T-helper 1 cell treated with Interleukin-12 subunit alpha and Interleukin-12 subunit beta and Interleukin-4 antibody, amounts not matched to agents 30 μg/mL and 1 μg/mL, for 36 hours (primary cell): ENCODE measurements at regions not wholly inside any gene's neighbourhood (a gene's known extent, or its start where the extent isn't known, plus 50 kb on each side); places are given as distances from the start of the nearest gene placed in this dataset.
"Not testable (repeated sequence)": the region's sequence is repeated elsewhere in the genome, so short reads cannot be mapped to it uniquely, and the experiment has no call there.

Experiments used
- H3K27ac Mint-ChIP-seq: one replicate; pipeline ENCODE4 v1.8.0; 2021; ENCODE audit warnings: mild to moderate bottlenecking, mixed read lengths
- H3K27me3 Mint-ChIP-seq: one replicate; pipeline ENCODE4 v1.8.0; 2021; ENCODE audit warnings: low read depth, mixed read lengths
- H3K36me3 Mint-ChIP-seq: one replicate; pipeline ENCODE4 v1.8.0; 2021; ENCODE audit warnings: low read depth, mixed read lengths
- H3K4me1 Mint-ChIP-seq: one replicate; pipeline ENCODE4 v1.8.0; 2021; ENCODE audit warnings: low read depth, mixed read lengths
- H3K4me3 Mint-ChIP-seq: one replicate; pipeline ENCODE4 v1.8.0; 2021; ENCODE audit warnings: mild to moderate bottlenecking, moderate library complexity, mixed read lengths
- H3K9me3 Mint-ChIP-seq: one replicate; pipeline ENCODE4 v1.8.0; 2021; ENCODE audit warnings: mixed read lengths

DNA sequence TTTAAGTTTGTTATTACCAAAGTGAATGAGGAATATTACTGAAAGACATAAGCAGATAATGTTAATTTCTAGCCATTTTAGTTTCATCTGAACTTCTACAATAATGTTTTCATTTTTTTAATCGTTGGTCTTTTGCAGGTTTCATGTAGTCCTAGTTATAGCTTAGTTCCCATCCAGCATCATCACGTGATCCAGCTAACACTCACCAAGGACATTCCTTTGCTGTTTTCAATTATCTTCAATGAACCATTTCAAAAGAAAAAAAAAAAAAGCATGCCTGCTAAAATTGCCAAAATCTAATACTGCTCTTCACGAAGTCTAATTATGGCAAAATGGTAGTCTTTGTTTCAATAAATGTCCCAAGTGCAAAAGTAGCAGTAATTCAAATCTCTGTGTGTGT lies 187.7 kb upstream of the ATXN7L3B start:
- Mint-ChIP-seq H3K4me3 (no peak overlapping the region), H3K4me1 (no peaks in the 10 kb centered on the region), H3K27ac (no peak overlapping the region), H3K27me3 (no peaks in the 10 kb centered on the region), H3K36me3 (no peaks in the 10 kb centered on the region), H3K9me3 (no peaks in the 10 kb centered on the region)

DNA sequence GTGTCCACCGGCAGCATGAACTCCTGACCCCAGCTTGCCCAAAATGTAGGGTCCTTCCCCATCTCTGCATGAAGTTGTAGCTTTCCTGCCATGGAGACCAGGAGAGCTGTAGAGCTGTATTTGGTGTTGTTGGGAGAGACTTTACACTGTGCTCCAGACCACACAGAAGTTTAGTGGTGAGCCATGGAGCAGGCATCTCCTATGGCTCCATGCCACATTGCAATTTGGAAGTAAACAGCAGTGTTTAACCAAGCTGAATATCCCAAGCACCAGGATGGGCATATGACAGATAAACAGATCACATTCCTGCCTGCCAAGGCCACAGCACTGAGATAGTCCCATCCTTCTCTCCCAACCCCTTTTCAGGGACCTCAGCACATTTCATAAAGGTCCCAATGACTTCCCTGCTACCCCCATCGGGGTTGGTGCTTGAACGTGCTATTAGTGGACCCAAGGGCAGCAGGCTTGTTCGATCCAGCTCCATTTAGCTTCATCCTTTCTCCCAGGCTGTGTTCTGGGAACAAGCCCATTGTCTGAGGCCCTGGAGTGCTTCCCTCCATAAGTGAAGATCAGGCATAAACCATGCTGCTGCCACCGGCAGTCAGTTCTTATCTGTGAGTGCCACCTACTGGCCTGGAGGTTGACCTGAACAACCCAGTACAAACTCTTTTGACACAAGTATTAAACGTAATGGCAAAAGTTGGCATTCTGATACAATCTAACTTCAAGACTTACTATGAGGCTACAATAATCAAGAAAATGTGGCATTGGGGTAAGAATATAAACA lies 172.3 kb upstream of the ATXN7L3B start:
- no peak overlapping the region for H3K27ac Mint-ChIP-seq
- H3K4me3 Mint-ChIP-seq: no peak overlapping the region
- no peaks in the 10 kb centered on the region for H3K4me1 Mint-ChIP-seq
- no peaks in the 10 kb centered on the region for H3K27me3 Mint-ChIP-seq
- H3K36me3 Mint-ChIP-seq: no peaks in the 10 kb centered on the region
- no peaks in the 10 kb centered on the region for H3K9me3 Mint-ChIP-seq

DNA sequence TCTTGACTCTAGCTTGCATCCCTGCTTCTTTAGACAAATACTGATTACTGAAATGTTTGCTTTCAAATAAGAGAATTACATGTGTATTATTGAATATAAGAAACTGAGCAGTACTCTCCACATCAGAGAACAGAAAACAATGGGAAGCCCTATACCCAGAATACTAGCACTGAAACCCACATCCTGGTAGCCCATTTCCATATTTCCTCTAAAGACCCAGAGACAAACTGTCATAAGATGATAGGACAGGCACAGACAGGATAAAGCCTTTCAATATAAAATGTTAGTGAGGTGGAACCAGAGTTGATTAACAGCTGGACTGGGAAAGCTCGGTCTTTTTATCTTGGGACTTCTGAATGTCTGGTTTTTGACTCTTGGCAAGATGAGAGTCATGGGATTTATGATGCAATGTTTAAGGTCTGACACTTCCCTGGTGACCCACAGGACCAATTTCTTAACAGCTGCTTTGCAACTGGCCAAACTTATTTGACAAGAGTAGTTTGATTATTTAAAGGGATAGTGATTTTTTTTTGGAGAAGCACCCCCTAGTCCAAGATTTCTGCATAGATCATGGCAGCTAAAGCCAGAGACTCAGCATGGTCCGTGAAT lies 166.9 kb upstream of the ATXN7L3B start:
- no peaks in the 10 kb centered on the region for H3K27me3 Mint-ChIP-seq
- no peak overlapping the region for H3K4me3 Mint-ChIP-seq
- no peak overlapping the region for H3K27ac Mint-ChIP-seq
- H3K4me1 Mint-ChIP-seq: no peaks in the 10 kb centered on the region
- no peaks in the 10 kb centered on the region for H3K36me3 Mint-ChIP-seq
- no peaks in the 10 kb centered on the region for H3K9me3 Mint-ChIP-seq

DNA sequence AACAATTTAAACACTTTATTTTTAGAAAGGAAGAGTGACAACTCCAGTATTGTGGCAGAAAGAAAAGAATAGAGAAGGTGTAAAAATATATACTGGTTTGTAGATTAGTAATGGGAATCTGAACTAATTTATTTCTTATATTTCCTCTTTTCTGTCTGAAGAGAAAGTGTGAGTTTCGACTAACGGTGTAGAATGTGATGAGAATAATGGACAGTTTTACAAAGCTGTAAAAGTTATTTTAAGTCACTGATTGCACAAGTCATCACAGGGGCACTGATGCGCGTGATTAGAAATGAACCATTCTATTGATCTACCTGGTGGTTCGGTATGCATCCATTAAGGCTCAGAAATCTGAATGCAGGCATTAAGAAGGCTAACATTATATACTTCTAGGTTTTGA lies 158.5 kb upstream of the ATXN7L3B start:
- H3K4me1 Mint-ChIP-seq: no peaks in the 10 kb centered on the region
- H3K27ac Mint-ChIP-seq: no peak overlapping the region
- no peak overlapping the region for H3K4me3 Mint-ChIP-seq
- no peaks in the 10 kb centered on the region for H3K9me3 Mint-ChIP-seq
- no peaks in the 10 kb centered on the region for H3K27me3 Mint-ChIP-seq
- H3K36me3 Mint-ChIP-seq: no peaks in the 10 kb centered on the region

DNA sequence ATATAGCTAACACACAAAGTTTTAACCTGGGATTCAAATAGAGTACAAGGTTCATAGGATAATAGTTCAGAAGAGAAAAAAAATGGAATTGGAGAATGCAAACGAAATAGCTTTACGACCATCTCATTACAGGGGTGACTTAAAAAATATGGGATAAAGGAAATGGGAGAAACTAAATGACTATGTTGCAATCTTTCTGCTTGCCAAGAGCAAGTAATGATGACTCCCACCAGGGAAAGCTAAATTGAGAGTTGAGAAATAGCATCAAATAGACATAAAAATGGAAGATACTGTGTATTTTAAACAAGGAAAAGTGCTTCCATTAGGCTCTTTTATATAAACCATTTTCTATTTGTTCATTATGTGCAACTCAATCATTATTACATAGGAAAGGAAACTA lies 155.7 kb upstream of the ATXN7L3B start:
- Mint-ChIP-seq H3K36me3 (no peaks in the 10 kb centered on the region), H3K27ac (no peak overlapping the region), H3K27me3 (no peaks in the 10 kb centered on the region), H3K4me1 (no peaks in the 10 kb centered on the region), H3K4me3 (no peak overlapping the region), H3K9me3 (no peaks in the 10 kb centered on the region)

DNA sequence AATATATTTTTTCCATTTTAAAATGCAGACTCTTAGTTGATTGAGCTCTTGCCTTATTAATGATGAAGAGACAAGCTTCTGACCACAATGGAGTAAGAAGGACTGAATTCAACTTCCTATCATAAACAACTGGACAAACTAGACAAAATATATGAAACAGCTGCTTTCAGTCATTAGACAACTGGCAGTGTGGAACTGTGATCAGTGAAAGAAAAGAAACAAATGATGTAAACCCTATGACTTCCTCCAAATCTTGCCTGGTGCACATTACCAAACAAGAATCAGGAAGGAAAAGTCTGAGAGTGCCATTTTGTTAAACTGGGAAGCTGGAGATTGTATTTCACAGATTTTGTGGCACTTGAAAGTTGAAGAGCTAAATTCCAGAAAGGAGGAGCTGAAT lies 154.7 kb upstream of the ATXN7L3B start:
- Mint-ChIP-seq H3K4me1 (no peaks in the 10 kb centered on the region), H3K9me3 (no peaks in the 10 kb centered on the region)

DNA sequence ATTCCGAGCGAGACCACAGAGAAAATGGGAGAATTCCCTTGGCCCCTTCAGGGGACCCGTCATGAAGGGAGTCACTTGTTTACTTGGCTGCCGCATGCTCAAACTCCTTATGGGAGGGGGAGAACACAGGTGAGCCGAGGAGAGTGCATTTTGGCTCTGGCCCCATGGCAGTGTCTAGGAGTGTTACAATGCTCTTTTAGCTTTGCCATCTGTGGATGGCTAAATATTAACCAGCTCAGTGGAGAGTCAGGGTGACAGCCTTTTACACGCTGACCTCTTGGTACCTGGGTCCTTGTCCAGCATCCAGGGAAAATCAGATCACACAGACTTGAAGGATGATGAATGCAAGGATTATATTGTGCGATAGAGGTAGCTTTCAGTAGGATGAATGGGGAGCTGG lies 146.4 kb upstream of the ATXN7L3B start:
- Mint-ChIP-seq H3K36me3 (no peaks in the 10 kb centered on the region), H3K9me3 (no peaks in the 10 kb centered on the region), H3K27me3 (peaks cover 3% of the 10 kb centered on the region), H3K4me3 (no peak overlapping the region), H3K27ac (no peak overlapping the region), H3K4me1 (no peaks in the 10 kb centered on the region)

More for the DNA sequence above, 154.7 kb upstream of the ATXN7L3B start:
- Mint-ChIP-seq H3K4me3 (no peak overlapping the region), H3K27me3 (no peaks in the 10 kb centered on the region), H3K36me3 (no peaks in the 10 kb centered on the region), H3K27ac (no peak overlapping the region)

DNA sequence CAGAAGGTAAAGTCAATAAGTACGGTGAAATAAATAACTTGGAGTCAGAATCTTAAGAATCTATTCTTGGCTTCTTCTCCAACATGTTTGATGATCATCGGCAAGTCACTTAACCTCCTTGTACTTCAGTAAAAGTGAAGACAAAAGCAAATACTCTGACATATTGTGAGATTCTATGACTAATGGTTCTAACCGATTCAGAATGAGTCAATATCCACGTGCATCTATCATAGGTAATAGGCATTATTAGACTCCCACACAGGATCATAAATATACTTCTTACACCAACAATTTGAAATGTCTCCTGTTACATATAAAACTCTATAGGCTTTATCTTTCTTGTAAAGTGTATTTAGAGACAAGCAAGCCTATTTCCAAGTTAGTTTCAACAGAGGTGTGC lies 144.4 kb upstream of the ATXN7L3B start:
- Mint-ChIP-seq H3K9me3 (no peaks in the 10 kb centered on the region), H3K27ac (no peak overlapping the region), H3K4me3 (no peak overlapping the region), H3K27me3 (peaks cover 3% of the 10 kb centered on the region), H3K4me1 (no peaks in the 10 kb centered on the region), H3K36me3 (no peaks in the 10 kb centered on the region)

DNA sequence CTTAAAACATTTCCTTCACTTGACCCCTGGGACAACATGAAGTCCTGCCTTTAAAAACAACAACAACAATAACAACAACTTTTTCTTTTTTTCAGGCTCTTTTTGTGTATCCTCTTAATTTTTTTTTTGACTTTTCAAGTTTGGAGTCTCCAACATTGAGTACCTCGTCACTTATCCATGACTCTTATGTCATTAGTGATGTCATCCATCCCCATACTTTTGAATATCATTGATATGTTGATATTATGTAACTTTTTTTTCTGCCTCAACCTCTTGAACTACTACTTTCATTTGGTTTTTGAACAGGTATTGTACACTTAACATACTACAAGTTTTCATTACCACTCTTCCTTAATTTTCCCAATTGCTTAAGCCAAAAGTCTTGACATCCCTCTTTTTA lies 143.0 kb upstream of the ATXN7L3B start:
- Mint-ChIP-seq H3K27me3 (peaks cover 3% of the 10 kb centered on the region), H3K27ac (no peak overlapping the region), H3K36me3 (no peaks in the 10 kb centered on the region), H3K9me3 (no peaks in the 10 kb centered on the region), H3K4me1 (no peaks in the 10 kb centered on the region), H3K4me3 (no peak overlapping the region)

DNA sequence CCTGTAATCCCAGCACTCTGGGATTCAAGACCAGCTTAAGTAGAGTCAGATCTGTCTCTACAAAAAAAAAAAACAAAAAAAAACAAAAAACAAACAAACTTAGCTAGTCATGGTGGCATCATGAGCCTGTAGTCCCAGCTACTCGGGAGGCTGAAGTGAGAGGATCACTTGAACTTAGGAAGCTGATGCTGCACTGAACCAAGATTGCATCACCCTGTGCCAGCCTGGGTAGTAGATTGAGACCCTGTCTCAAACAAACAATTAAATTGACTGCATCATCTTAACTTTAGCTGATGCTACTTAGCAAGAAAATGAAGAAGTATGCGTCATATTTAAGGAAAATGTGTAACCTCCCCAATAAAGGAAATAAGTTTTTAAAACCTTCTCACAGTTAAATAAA lies 136.6 kb upstream of the ATXN7L3B start:
- Mint-ChIP-seq H3K4me3 (no peak overlapping the region), H3K4me1 (no peaks in the 10 kb centered on the region), H3K9me3 (no peaks in the 10 kb centered on the region), H3K27me3 (no peaks in the 10 kb centered on the region), H3K27ac (no peak overlapping the region), H3K36me3 (no peaks in the 10 kb centered on the region)

DNA sequence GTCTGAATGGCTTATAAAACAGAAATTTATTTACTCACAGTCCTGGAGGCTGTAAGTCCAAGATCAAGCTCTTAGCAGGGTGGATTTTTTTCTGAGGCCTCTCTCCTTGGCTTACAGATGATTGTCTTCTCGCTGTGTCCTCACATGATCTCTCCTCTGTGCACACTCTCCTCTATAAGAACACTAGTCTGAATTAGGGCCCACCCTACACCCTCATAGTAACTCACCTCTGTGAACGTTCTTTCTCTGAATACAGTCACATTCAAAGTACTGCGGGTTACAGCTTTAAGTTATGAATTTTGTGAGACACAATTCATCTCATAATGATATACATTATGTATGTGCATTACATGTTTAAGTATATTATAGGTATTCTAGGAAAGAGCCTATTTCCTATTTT lies 135.7 kb upstream of the ATXN7L3B start:
- no peaks in the 10 kb centered on the region for H3K27me3 Mint-ChIP-seq
- H3K27ac Mint-ChIP-seq: no peak overlapping the region
- H3K4me3 Mint-ChIP-seq: no peak overlapping the region
- H3K9me3 Mint-ChIP-seq: no peaks in the 10 kb centered on the region
- no peaks in the 10 kb centered on the region for H3K4me1 Mint-ChIP-seq
- H3K36me3 Mint-ChIP-seq: no peaks in the 10 kb centered on the region

DNA sequence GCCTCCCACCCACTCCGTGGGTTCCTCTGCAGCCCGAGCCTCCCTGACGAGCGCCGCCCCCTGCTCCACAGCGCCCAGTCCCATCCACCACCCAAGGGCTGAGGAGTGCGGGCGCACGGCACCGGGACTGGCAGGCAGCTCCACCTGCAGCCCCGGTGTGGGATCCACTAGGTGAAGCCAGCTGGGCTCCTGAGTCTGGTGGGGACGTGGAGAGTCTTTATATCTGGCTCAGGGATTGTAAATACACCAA lies 134.5 kb upstream of the ATXN7L3B start:
- not testable (repeated sequence) for H3K36me3 Mint-ChIP-seq, H3K27ac Mint-ChIP-seq, H3K4me3 Mint-ChIP-seq, H3K27me3 Mint-ChIP-seq, H3K9me3 Mint-ChIP-seq, H3K4me1 Mint-ChIP-seq

DNA sequence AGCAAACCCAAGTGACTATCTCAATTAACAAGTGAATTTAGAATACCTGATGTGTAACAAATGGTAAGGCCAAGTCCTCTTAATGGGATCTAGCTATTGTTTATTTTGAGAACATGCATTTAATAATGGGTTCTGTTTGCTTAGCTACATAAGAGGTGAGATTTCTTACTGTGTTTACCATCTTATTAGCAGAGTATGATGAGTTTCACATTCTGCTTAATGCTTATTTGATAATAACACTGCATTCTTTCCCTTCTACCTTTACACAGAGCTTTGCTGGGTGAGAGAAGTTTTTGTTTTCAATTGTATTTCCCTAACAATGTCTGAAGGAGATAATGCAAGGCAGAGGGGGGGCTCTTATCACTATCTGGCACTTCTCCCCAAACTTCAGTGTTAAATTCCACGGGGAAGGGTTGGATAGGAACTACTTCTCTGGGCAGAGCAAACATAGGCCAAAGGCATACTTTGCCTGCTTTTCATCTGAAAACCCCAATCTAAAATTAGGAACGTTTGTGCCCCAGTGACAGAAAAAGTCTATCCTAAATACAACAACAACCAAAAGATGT lies 129.0 kb upstream of the ATXN7L3B start:
- Mint-ChIP-seq H3K27ac (no peak overlapping the region), H3K27me3 (no peaks in the 10 kb centered on the region), H3K36me3 (no peaks in the 10 kb centered on the region), H3K9me3 (no peaks in the 10 kb centered on the region), H3K4me3 (no peak overlapping the region), H3K4me1 (no peaks in the 10 kb centered on the region)

DNA sequence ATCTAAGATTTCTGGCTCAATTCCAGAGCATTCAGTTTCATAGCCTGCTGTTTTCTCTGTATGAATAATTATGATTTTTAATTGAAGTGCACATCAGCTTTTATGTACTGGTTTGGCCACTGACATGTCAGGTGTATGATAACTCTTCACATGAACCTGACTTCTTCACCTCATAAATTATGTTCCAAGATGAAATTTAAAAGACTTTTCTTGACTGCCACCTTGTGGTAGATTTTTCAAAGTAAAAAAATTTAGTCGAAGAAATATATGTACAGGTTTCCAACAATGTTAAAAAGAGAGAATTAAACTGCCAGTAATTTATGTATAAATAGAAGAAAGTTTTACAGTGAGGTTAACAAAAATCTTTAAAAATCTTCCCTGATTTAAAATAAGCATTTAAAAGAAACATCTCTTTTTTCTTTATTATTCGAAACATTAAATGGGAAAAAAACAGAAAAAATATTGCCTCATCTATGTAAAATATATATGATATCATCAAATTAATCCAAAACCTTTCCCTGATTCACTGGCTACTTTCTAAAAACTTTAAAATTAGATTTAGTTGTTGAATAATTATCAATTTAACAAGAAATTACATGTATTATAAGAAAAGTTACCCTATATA lies 124.9 kb upstream of the ATXN7L3B start:
- no peak overlapping the region for H3K27ac Mint-ChIP-seq
- no peak overlapping the region for H3K4me3 Mint-ChIP-seq
- H3K9me3 Mint-ChIP-seq: no peaks in the 10 kb centered on the region
- H3K36me3 Mint-ChIP-seq: no peaks in the 10 kb centered on the region
- H3K4me1 Mint-ChIP-seq: no peaks in the 10 kb centered on the region
- H3K27me3 Mint-ChIP-seq: no peaks in the 10 kb centered on the region

DNA sequence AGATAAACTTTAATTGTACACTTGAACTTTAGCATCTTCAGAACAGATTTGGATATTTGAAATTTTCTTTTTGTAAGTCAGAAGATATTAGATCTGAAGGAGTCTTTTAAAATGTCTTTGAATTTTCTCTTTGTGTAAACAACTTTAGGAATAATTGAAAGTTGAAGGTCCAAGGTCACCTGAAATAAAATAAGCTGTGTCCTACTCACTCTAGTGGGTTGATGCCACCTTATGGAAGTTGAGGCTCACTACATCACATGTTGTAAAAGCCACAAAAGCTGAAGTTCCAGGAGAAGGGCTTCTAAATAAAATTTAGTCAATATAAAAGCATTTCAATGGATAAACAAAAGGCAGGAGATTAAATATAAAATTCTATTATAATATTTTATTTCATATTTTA lies 122.0 kb upstream of the ATXN7L3B start:
- H3K36me3 Mint-ChIP-seq: no peaks in the 10 kb centered on the region
- H3K27ac Mint-ChIP-seq: no peak overlapping the region
- no peaks in the 10 kb centered on the region for H3K27me3 Mint-ChIP-seq
- no peak overlapping the region for H3K4me3 Mint-ChIP-seq
- no peaks in the 10 kb centered on the region for H3K9me3 Mint-ChIP-seq
- H3K4me1 Mint-ChIP-seq: no peaks in the 10 kb centered on the region
